SW 1271 (cell line): ENCODE measurements at regions not wholly inside any gene's neighbourhood (a gene's known extent, or its start where the extent isn't known, plus 50 kb on each side); places are given as distances from the start of the nearest gene placed in this dataset.
A peak's percentile ranks its signal among the peaks of the same experiment; 100 is the strongest.

Experiments
- DNase-seq, 2 experiments: peaks; one replicate each; lab custom pipeline; 2025; lab: John Stamatoyannopoulos, UW

DNA sequence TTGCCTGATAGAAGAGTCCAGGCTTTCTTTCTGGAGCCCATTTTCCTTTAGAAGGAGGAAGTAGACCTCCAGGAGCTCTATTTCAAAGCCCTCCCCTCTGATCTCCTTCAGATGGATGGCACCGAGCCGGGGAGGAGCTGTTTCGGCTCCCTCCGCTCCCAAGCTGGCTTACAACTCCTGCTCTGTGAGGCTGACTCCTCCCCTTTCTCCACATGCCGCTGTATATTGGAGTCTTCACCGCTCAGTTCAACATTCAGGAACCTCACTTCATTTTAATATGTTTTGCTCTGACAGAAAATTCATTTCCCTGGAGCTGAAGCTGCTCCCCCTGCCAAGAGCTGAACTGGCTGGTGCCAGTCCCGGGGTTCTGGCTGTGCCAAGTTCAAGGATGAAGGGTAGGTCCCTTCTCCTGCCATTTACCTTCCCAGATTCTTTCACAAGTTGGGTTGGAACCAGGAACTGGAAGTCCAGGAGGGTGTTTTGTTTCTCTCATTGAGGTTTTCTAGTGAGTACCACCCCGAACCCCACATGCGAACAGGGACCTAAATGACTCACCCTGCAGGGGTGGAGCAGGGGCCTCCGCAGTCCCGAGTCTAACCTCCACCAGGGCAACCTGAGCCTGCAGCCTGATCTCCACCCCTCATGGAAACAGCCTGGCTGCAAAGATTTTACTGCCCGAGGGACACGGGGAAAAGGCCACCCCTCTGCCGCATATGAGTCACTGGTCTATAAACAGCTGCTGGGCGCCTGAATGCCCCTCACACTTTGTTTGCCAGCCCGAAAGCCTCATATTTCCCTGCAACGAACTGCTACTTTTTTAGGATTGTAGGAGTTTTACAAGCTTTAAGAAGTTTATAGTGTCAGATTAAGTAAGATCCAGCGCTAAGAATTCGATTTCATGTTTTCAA lies 68.6 kb upstream of the FOXA2 start:
- no peak for DNase-seq

- no peak for DNase-seq
Measured at GRCh38 chr20:22653658-22654642, 69.6 kb upstream of the FOXA2 start.

DNA sequence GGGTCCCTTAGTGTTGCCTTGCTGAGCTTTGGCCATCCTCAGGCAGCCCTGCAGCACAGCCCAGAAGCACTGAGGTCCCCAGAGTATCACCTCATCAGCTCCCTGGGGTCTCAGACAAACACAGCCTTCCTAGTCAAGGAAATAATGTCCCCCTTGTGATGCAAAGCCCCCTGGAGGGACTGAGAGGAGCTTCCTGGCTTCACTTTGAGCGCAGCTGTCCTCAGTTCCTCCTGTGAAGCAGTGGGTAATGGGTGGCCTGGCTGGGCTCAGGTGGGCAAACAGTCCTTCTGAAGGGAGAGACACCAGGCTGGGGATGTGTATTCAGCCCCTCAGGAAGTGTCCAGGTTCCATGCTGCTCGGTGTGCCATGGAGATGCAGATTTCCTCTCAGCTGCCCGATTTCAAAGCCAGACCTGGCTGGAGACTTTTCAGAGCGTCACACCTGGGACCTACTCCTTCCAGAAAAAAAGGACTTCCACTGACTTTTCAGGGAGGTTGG lies 79.2 kb upstream of the FOXA2 start:
- no peak for DNase-seq

DNA sequence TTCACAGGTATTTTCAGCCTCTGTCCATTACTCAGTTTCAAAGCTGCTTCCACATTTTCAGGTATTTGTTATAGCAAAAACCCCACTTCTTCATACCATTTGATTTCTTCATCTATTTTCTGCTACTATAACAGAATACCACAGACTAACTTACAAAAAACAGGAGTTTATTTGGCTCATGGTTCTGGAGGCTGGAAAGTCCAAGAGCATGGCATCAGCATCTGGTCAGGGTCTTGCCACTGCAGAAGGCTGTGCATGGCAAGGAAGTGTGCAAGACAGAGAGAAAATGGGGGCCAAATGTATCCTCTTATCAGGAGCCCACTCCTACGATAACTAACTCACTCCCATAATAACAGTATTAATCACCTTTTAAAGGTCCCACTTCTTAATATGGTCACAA lies 82.8 kb upstream of the FOXA2 start:
- no peak for DNase-seq

GRCh38 chr20:22672191-22672590 lies 87.8 kb upstream of the FOXA2 start:
- no peak for DNase-seq

DNA sequence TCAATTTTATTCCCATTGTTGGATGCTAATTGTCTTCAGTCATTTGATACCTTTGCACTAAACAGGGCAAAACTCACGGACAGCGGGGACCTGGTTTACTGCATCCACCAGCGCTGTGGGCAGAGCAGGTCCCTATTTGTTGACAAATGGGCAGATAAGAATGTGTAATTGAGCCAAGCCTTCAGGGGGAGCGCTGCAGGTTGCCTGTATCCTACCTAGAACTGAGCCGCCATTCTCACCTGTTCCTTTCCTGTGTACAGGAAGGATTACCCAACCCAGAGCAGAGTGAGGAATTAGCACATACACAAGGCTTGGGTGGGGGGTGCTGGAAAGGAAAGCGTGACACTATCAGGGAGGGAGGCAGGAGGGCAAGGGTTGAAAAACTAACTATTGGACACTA lies 89.1 kb upstream of the FOXA2 start:
- no peak for DNase-seq

DNA sequence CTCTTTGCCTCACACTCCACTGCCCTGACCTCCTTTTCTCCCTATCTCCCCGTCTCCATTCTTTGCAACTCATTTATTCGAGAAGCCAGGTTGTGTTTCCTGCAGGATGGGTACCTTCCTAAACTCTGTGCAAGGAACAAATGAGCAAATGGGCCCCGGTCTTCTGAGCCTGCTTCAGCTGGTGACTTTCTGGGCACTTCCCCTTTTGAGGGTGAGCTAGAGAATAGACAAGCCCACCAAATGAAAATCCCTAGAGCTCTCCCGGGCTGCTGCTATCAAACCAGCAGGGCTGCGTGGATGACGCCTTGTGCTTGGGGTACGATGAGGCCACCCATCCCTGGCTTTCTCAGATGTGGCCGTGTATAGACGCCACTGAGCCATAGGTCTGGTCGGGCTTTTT lies 91.0 kb upstream of the FOXA2 start:
- DNase-seq = no peak

- DNase-seq = no peak
Measured at GRCh38 chr20:22678678-22679077, 94.3 kb upstream of the FOXA2 start.

GRCh38 chr20:22679197-22679596 lies 94.8 kb upstream of the FOXA2 start:
- DNase-seq = no peak

GRCh38 chr20:22680031-22680740 lies 95.8 kb upstream of the FOXA2 start:
- DNase-seq = no peak

DNA sequence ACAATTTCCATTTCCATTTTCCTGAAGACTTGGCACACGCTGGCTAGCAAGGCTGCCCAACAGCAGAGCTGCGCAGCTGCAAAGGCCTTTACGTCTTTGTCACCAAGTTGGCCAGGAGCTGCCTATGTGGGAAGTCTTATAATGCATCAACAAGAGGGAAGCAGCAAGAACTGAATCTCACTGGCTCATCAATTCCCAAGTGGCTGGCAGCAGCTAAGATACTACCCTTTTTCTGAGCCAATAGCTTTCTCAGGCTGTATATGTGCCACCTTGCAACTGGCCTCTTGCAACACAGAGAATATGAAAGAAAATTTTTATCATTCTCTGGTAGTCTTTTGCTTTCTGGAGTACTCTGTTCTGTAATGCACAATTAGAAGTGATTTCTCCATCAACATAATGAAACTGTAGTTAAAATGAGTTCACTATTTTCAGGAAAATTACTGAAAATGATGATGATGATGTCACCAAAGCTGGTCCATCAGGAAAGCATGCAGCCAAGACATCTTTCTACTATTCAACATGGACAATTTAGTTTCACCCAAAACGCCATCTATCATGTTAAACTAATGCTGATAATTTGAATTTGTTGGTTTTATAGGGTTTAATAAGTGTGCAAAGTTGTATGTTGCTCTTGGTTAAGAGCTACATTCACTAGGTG lies 97.3 kb upstream of the FOXA2 start:
- DNase-seq = no peak

DNA sequence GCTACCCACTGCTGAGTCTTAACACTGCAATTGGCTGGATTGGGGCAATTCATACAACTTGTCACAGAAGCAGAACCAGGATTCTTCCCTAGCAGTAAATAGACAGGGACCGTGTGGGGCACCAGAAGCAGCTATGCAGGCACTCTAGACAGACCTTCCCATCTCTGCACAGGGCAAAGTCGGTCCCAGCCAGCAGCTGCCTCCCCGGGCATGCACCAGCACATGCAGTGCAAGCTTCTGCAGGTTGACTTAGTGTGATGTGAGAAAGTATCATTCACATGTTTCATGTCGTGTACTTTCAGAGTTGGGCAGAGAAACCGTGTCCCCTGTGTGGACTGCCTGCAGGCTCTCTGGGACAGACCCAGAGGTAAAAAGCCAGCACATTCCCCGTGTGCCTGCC lies 98.0 kb upstream of the FOXA2 start:
- no peak for DNase-seq

DNA sequence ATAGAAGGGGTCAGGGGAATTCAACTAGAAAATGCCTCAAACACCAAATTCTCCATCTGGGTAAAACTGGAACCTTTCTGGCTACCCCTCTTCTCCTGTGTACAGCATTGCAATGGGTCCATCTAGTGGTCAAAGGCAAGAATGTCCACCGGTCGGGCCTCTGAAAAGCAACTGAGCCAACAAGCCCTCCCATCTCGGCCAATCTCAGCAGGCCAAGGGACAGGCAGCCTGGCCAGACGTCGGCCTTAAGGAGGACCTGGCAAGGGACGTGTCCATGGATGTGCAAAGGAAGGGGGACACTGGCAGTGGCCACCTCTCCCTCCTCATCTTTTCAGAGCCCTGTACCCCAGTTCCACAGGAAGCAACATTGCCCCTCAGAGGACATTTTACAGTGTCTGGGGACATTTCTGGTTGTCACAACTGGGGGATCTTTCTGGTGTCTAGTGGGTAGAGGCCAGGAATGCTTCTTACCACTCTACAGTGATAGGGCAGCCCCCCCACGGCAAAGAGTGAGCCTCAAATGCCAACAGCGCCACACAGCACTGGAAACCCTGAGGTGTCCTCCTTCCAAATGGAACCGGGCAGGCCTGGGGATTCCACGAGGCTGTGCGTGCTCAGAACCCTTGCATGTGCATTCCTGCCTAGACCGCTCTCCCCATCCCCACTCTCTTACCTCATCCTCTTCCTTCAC lies 99.8 kb upstream of the FOXA2 start:
- peak; percentile 21 to 79 for DNase-seq

DNA sequence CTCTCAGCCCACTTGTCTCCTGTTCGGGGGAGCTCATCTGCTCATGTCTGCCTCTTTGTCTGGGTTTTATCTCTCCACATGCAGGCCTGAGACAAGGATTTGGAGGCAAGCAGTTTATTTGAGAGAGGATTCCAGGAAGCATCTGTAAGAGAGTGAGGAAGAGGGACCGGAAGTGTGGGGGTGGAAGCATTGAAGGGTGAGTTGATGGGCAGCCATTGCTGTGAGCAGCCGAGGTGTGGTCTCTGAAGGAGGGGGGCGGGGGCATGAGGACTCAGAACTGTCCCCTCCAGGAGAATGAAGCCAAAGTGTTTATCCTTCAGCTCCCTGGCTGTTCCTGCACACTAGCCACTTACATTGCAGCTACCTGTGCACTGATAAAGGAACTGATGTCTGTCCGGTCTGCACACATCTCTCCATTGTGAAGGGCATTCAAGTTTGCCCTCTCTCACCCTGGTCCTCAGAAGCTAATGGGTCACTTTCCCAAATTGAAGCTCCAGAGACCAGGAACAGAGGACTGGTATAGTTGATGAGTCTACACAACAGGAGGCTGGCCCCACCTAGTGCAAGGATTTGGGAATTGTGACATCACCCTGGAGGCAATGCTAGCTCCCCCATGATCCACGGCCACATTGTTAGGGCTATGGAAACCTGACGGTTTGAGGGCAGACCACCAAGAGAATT lies 100.5 kb upstream of the FOXA2 start:
- DNase-seq = no peak

GRCh38 chr20:22686097-22686496 lies 101.7 kb upstream of the FOXA2 start:
- peak; percentile 9 to 55 for DNase-seq

DNA sequence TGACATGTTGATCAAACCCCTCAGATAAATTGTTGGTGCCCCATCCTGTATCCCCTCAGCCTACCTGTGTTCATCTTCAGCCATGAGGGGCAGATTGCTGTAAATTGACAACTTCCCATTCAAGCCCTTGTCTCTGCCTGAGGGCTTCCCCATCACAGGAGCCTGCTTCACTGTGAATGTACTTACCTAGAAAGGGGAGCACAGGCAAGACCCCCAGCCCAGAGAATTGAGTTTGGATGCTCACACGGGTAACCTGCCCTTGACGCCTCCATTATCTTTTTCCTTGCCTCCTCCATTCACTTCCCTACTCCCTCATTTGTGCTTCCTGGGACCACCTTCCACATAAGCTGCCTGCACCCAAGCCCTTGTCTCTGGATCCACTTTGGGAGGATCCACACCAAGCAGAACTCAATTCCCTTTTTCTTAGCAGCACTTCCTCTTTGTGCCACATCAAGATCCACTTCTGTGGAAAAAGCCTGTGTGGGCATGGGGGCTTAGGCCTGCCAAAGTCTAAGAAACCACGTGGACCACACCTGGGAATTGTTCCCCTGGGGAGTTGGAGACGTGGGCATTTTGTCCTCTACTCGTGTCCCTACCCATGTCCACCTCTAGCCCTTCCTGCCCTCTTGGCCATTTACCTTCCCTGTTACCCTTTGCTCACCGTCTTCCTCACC lies 103.4 kb upstream of the FOXA2 start:
- DNase-seq = no peak

GRCh38 chr20:22688485-22688884 lies 104.1 kb upstream of the FOXA2 start:
- no peak for DNase-seq

DNA sequence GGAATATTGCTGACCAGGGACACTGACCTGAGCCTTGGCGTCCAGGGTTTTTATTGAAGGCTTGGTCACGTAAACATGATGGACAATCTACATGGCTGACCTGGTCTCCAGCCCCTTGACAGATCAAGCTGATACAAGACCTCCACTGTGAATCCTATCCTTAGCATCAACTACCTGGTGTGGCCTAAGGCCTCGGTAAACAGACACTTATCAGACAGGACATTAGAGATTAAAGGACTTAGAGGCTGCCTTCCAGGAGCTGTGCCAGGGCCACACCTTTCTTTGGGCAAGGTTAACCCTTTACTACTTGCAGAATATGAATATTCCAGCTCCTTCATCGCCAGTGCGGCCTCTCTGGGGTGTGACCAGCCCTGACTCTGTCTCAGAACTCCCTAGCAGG lies 104.9 kb upstream of the FOXA2 start:
- DNase-seq = no peak

- no peak for DNase-seq
Measured at GRCh38 chr20:22690000-22690399, 105.6 kb upstream of the FOXA2 start.
